Sigmoid colon (tissue), 4 donors: ENCODE measurements at regions not wholly inside any gene's neighbourhood (a gene's known extent, or its start where the extent isn't known, plus 50 kb on each side); places are given as distances from the start of the nearest gene placed in this dataset.

ENCODE experiments used
- EP300 ChIP-seq, 4 donors: sonication (generic); formaldehyde crosslinking; IDR thresholded peaks; one replicate each; pipeline ENCODE4 v1.6.1; 2017; ENCODE audit warnings: antibody characterized with exemption in 4 of 4
- POLR2A ChIP-seq, 2 donors: fragments of 450-650 bp; IDR thresholded peaks; one replicate each; pipeline ENCODE4 v1.6.1; 2016; ENCODE audit warnings: antibody characterized with exemption in 2 of 2, mild to moderate bottlenecking in 2 of 2, moderate library complexity in 2 of 2
- POLR2AphosphoS5 ChIP-seq, 4 donors: sonication (generic); formaldehyde crosslinking; IDR thresholded peaks; one replicate each; pipeline ENCODE4 v1.6.1; 2017; ENCODE audit warnings: antibody characterized with exemption in 4 of 4
- TF ChIP-seq, protein P1 (sequence below), 4 experiments: fragments of 450-650 bp in 3 of 4; fragments of 200-600 bp in 1 of 4; IDR thresholded peaks; one replicate each; pipeline ENCODE4 v1.5.1; 2016 to 2019; ENCODE audit warnings: antibody characterized with exemption in 4 of 4, mild to moderate bottlenecking in 3 of 4, moderate library complexity in 2 of 4

DNA sequence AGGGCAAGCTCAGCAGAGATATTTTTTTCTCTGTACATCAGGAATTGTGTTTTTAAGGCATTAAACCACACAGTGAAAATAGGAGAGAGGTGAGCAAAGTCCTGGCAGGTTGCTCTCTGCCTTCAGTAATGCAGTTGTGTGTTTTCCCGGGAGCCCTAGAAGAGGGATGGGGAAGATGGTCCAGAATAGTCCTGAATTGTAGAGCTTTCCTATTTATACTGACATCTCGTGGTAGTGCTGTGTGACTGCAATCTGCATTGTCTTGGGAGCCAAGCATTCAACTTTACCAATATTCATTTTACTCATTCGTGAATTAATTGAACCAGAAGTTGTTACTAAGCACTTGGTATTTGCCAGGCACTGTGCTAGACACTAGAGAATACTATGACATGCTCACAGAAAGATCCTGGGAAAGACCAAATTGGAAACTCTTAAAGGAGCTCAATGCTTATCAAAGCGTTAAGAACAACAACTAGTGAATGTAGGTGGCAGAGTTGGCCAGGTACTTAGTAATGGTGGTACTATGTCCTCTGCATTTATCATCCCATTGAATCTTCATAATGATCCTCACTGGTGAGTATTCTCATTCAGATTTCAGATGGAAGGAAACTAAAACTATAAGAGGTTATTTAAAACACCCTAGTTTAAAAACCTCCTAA is 214.6 kb downstream of the TRIB2 start:
- TF ChIP-seq POLR2A (IDR thresholded peaks at IDR 0.05) (no peak), POLR2AphosphoS5 (IDR thresholded peaks at IDR 0.05) (no peak), EP300 (IDR thresholded peaks at IDR 0.05) (no peak)
- TF ChIP-seq, protein P1, sequence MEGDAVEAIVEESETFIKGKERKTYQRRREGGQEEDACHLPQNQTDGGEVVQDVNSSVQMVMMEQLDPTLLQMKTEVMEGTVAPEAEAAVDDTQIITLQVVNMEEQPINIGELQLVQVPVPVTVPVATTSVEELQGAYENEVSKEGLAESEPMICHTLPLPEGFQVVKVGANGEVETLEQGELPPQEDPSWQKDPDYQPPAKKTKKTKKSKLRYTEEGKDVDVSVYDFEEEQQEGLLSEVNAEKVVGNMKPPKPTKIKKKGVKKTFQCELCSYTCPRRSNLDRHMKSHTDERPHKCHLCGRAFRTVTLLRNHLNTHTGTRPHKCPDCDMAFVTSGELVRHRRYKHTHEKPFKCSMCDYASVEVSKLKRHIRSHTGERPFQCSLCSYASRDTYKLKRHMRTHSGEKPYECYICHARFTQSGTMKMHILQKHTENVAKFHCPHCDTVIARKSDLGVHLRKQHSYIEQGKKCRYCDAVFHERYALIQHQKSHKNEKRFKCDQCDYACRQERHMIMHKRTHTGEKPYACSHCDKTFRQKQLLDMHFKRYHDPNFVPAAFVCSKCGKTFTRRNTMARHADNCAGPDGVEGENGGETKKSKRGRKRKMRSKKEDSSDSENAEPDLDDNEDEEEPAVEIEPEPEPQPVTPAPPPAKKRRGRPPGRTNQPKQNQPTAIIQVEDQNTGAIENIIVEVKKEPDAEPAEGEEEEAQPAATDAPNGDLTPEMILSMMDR (IDR thresholded peaks at IDR 0.05) = peak; percentile 76 to 87 (median 82)
